ENCODE measurements at regions not wholly inside any gene's neighbourhood (a gene's known extent, or its start where the extent isn't known, plus 50 kb on each side); places are given as distances from the start of the nearest gene placed in this dataset.

- H3K9me3 ChIP-seq (ENCODE audit: control insufficient read depth, low read depth, low read length) = no peaks in the 10 kb centered on the region
- DNase-seq (ENCODE audit: low read depth, low spot score) (no peak), FAIRE-seq (no peak)
- peaks cover 4% of the 10 kb centered on the region for H3K4me1 ChIP-seq (ENCODE audit: control insufficient read depth, extremely low read depth, insufficient read depth, low read length)
- H3K79me2 ChIP-seq (ENCODE audit: control insufficient read depth, insufficient read depth, low read length) = no peaks in the 10 kb centered on the region
- no peak overlapping the region for H3K27ac ChIP-seq (ENCODE audit: control insufficient read depth, insufficient read depth, low read length)
- no peaks in the 10 kb centered on the region for H3K9me1 ChIP-seq (ENCODE audit: control insufficient read depth, extremely low read depth, insufficient read depth, low read length)
- H3K27me3 ChIP-seq (ENCODE audit: control insufficient read depth, extremely low read depth, insufficient read depth, low read length) = no peaks in the 10 kb centered on the region
- H2AFZ ChIP-seq (ENCODE audit: control insufficient read depth, low read length) = no peak overlapping the region
- dilution Hi-C loops (cut with MboI; ENCODE audit: extremely low pct_ligation_motif_present, low sequenced_read_pairs) = no loop called here
- H3K4me3 ChIP-seq (ENCODE audit: control insufficient read depth in 2 of 3, extremely low read depth in 1 of 3, insufficient read depth in 2 of 3, low read depth in 1 of 3, low read length in 3 of 3) = no peak overlapping the region
- no peak for TF ChIP-seq EZH2 (IDR thresholded peaks at IDR 0.05; ENCODE audit: low read length)
- no peak for TF ChIP-seq CTCF (optimal IDR thresholded peaks at IDR 0.05 in 1 of 3, IDR thresholded peaks at IDR 0.05 in 1 of 3, conservative IDR thresholded peaks at IDR 0.05 in 1 of 3; ENCODE audit: extremely low read depth in 1 of 3, insufficient read depth in 2 of 3, low read length in 3 of 3)
- H4K20me1 ChIP-seq (ENCODE audit: control insufficient read depth, extremely low read depth, insufficient read depth, low read length) = no peaks in the 10 kb centered on the region
- H3K36me3 ChIP-seq (ENCODE audit: control insufficient read depth in 2 of 2, extremely low read depth in 1 of 2, insufficient read depth in 2 of 2, low read length in 2 of 2) = no peaks in the 10 kb centered on the region
- H3K4me2 ChIP-seq (ENCODE audit: control insufficient read depth, extremely low read depth, insufficient read depth, low read depth, low read length) = no peak overlapping the region
- H3K9ac ChIP-seq (ENCODE audit: control insufficient read depth, extremely low read depth, insufficient read depth, low read length) = no peak overlapping the region
Observed at GRCh38 chr2:101574622-101575021, 99.7 kb upstream of the RFX8 start.

DNA sequence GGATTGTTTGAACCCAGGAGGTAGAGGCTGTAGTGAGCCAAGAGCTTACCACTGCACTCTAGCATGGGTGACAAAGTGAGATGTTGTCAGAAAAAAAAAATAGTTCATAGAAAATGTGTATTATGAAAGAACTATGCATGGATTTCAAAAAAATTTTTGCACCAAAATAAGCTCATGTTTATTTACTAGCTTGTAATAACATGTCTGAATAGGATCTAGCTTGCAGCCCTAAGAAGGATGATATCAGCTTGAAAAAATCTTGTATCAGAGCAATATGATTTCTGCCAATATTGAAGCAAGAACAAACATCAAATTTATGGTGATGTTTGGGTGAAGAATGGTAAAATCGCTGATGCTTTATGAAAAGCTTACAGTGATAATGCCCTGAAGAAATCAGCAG lies 97.0 kb upstream of the RFX8 start:
- Histone ChIP-seq H3K9ac (ENCODE audit: control insufficient read depth, extremely low read depth, insufficient read depth, low read length) (no peak overlapping the region), H3K27me3 (ENCODE audit: control insufficient read depth, extremely low read depth, insufficient read depth, low read length) (no peaks in the 10 kb centered on the region), H3K36me3 (ENCODE audit: control insufficient read depth in 2 of 2, extremely low read depth in 1 of 2, insufficient read depth in 2 of 2, low read length in 2 of 2) (no peaks in the 10 kb centered on the region), H3K4me2 (ENCODE audit: control insufficient read depth, extremely low read depth, insufficient read depth, low read depth, low read length) (peak overlapping the region; percentile 14), H3K9me3 (ENCODE audit: control insufficient read depth, low read depth, low read length) (no peaks in the 10 kb centered on the region), H3K79me2 (ENCODE audit: control insufficient read depth, insufficient read depth, low read length) (no peaks in the 10 kb centered on the region), H4K20me1 (ENCODE audit: control insufficient read depth, extremely low read depth, insufficient read depth, low read length) (no peaks in the 10 kb centered on the region), H3K4me1 (ENCODE audit: control insufficient read depth, extremely low read depth, insufficient read depth, low read length) (peaks cover 4% of the 10 kb centered on the region), H3K9me1 (ENCODE audit: control insufficient read depth, extremely low read depth, insufficient read depth, low read length) (no peaks in the 10 kb centered on the region), H3K4me3 (ENCODE audit: control insufficient read depth in 2 of 3, extremely low read depth in 1 of 3, insufficient read depth in 2 of 3, low read depth in 1 of 3, low read length in 3 of 3) (no peak overlapping the region), H2AFZ (ENCODE audit: control insufficient read depth, low read length) (peak overlapping the region; percentile 19), H3K27ac (ENCODE audit: control insufficient read depth, insufficient read depth, low read length) (no peak overlapping the region)
- FAIRE-seq (no peak), DNase-seq (ENCODE audit: low read depth, low spot score) (no peak)
- dilution Hi-C loops (cut with MboI; ENCODE audit: extremely low pct_ligation_motif_present, low sequenced_read_pairs) = no loop called here
- no peak for TF ChIP-seq EZH2 (IDR thresholded peaks at IDR 0.05; ENCODE audit: low read length)
- no peak for TF ChIP-seq CTCF (optimal IDR thresholded peaks at IDR 0.05 in 1 of 3, IDR thresholded peaks at IDR 0.05 in 1 of 3, conservative IDR thresholded peaks at IDR 0.05 in 1 of 3; ENCODE audit: extremely low read depth in 1 of 3, insufficient read depth in 2 of 3, low read length in 3 of 3)

All from keratinocyte (primary cell).